Globus pallidus (tissue), 1 donor: ENCODE measurements at regions not wholly inside any gene's neighbourhood (a gene's known extent, or its start where the extent isn't known, plus 50 kb on each side); places are given as distances from the start of the nearest gene placed in this dataset.

ENCODE experiments used
- DNase-seq: peaks from one replicate; pipeline ENCODE4 v3.0.0-alpha.2; 2015; ENCODE audit warnings: low spot score

GRCh38 chr10:36111676-36112075 is 469.6 kb upstream of the FZD8 start:
- DNase-seq: no peak

GRCh38 chr10:36110097-36110496 is 468.0 kb upstream of the FZD8 start:
- no peak for DNase-seq

- no peak for DNase-seq
Observed at GRCh38 chr10:36109399-36110023, 467.4 kb upstream of the FZD8 start.

- no peak for DNase-seq
Observed at GRCh38 chr10:36097696-36098095, 455.6 kb upstream of the FZD8 start.

- no peak for DNase-seq
Observed at GRCh38 chr10:36096576-36096975, 454.5 kb upstream of the FZD8 start.

- DNase-seq: no peak
Observed at GRCh38 chr10:36094096-36094495, 452.0 kb upstream of the FZD8 start.

GRCh38 chr10:36092116-36092515 is 450.0 kb upstream of the FZD8 start:
- DNase-seq: no peak

- no peak for DNase-seq
Observed at GRCh38 chr10:36091007-36091406, 448.9 kb upstream of the FZD8 start.

GRCh38 chr10:36089790-36090440 is 447.8 kb upstream of the FZD8 start:
- peak; percentile 3 for DNase-seq

- DNase-seq: no peak
Observed at GRCh38 chr10:36087006-36088005, 445.2 kb upstream of the FZD8 start.

GRCh38 chr10:36075196-36075595 is 433.1 kb upstream of the FZD8 start:
- no peak for DNase-seq

- DNase-seq: no peak
Observed at GRCh38 chr10:36073796-36074345, 431.8 kb upstream of the FZD8 start.

- no peak for DNase-seq
Observed at GRCh38 chr10:36068542-36068941, 426.4 kb upstream of the FZD8 start.

GRCh38 chr10:36067748-36068147 is 425.7 kb upstream of the FZD8 start:
- no peak for DNase-seq

- DNase-seq: no peak
Observed at GRCh38 chr10:36066850-36067249, 424.8 kb upstream of the FZD8 start.

GRCh38 chr10:36066102-36066501 is 424.0 kb upstream of the FZD8 start:
- DNase-seq: no peak

- no peak for DNase-seq
Observed at GRCh38 chr10:36063396-36063795, 421.3 kb upstream of the FZD8 start.

GRCh38 chr10:36057731-36058130 is 415.6 kb upstream of the FZD8 start:
- DNase-seq: no peak

- no peak for DNase-seq
Observed at GRCh38 chr10:36057180-36057579, 415.1 kb upstream of the FZD8 start.

- DNase-seq: no peak
Observed at GRCh38 chr10:36053775-36054174, 411.7 kb upstream of the FZD8 start.

- DNase-seq: no peak
Observed at GRCh38 chr10:36053271-36053670, 411.2 kb upstream of the FZD8 start.

- DNase-seq: no peak
Observed at GRCh38 chr10:36051500-36051991, 409.4 kb upstream of the FZD8 start.
